HUDEP-2 (cell line): ENCODE measurements at regions not wholly inside any gene's neighbourhood (a gene's known extent, or its start where the extent isn't known, plus 50 kb on each side); places are given as distances from the start of the nearest gene placed in this dataset.
"Not testable (repeated sequence)": the region's sequence is repeated elsewhere in the genome, so short reads cannot be mapped to it uniquely, and the experiment has no call there.

Experiments
- DNase-seq, 76 experiments: peaks; one replicate each; lab custom pipeline; 2025; ENCODE audit not compliant: unreplicated experiment in 76 of 76; lab: John Stamatoyannopoulos, UW

DNA sequence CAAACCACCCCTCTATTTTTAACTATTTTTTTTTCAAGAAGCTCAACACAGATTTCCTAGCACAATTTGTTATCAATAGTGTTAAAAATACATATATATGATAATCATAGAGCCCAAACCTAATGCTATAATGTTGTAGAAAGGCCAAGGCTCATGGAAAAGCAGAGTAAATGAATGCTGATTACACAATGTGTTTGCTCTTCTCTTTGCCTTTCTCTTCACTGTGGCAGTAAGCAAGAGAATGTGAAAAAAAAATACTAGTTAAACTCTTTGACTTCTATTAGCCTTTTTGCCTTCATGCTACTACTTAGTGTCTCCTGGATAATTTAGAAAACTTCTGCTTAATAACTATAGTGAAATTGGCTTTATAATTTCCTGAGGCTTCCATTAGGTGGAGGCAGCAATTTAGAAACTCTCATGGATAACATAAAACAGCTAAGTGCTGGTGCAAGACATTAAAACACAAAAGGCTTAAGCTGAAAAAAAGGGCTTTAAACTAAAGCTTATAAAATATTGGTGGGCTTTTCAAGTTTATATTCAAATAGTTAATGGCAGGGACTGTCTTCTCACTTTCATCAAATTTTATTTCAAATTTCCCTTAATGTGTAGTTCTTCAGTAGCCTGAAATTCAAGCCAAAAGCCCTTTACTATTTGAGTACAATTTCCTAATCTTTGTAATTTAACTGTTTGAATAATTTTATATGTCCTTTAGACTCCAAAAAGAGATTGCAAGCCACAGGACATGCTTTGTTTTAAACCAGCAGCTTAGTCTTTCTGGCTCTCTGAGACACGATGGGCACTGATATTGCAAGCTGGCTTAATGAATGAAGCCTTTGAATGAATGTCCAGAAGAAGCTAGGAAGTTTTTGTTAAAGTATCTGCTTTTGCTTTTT, 2031.8 kb upstream of the CDH6 start:
- DNase-seq, result no peak

DNA sequence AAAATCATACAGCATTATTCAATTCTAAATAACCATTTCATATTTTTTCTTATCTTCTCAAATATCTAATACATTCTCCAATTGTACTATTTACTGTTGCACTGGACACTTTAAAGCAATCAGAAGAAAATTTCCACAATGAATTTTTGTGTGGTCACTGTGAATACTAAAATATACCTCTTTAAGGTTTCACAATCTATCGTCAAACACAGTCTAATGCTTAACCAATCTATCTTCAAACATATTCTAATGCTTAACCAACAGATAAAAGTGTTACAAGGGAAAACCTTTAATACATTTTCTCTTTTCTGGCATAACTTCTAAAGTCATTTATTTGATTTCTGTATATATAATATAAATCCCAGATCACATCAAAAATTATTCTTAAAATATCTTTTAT, 2035.5 kb upstream of the CDH6 start:
- DNase-seq, result no peak

DNA sequence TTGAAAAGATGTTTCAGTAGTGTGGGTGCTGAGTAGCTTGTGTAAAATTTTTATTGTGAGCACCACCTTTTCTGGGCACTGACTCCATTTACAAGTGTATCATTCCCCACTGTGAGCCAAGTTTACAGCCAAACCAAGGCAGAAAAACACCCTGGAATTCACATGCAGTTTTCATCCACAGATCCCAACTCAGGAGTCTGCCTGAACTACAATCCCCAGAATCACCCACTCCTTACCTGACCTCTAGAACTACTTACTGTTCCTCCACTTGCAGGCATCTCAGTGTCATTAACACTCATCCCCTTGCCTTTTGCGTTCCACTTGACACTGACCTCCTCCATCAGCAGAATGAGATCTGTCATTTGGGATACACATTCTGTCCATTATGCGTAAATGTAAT, 2042.6 kb upstream of the CDH6 start:
- DNase-seq, result no peak

DNA sequence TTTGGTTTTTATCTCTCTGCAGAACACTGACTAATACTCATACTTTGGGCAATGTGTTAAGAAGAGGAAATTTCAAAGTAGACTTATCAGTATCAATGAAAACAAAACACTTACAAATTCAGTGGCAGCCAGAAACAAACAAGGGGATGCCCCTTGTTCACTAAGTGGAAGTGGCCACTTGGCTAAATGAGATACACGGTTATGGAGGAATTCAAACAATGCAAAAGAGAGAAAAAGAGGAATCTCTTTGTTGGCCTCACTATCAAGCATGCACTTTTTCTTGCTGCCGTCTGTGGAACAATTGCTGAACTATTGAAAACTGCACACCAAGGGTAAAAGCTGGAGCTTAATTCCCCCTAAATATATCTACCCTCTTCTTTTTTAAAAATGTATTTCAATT, 2044.9 kb upstream of the CDH6 start:
- no peak for DNase-seq

DNA sequence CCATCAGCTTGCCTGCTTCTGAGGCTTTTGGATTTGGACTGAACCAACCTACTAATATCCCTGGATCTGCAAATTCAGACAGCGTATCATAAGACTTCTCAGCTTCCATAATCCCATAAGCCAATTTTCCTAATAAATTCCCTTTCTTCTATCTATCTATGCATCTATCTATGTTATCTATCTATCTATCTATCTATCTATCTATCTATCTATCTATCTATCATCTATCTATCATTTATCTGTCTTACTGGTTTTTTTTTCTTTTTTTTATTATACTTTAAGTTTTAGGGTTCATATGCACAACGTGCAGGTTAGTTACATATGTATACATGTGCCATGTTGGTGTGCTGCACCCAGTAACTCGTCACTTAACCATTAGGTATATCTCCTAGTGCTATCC, 2045.4 kb upstream of the CDH6 start:
- no peak for DNase-seq

DNA sequence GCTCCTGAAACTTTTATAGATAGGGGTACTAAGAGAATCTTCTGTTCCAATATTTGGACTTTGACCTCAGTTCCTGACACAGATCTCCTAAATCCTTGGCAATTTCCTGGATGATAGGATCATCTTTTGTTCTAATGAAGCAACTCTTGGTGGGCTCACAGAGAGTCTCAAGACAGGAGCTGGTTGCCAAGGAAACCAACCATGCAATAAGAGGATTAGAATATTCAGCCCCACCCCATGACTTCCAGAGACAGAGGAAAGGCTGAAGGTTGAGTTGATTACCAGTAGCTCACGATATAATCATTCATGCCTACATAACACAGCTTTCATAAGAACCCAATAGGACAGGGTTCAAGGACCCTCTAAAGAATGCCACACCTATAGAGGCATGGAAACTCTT, 2050.2 kb upstream of the CDH6 start:
- DNase-seq, result no peak

DNA sequence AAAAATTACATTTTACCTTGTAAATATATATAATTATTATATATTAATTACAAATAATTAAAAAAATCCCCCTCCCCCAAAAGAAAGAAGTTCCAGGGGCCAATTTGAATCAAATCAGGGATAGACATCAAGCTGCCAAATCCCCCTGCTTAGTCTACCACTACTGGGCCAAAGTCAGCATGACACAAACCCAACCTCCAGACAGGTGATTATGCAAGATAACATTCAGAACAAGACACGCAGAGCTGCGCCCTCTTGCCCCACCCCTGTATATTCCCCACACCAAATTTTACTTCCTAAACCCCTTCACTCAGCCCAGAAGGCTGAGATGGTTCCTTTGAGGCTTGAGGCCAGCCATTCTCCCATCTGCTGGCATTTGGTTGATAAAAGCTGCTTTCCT, 2059.1 kb upstream of the CDH6 start:
- peak in 1 of 76 experiments; percentile 8 for DNase-seq

DNA sequence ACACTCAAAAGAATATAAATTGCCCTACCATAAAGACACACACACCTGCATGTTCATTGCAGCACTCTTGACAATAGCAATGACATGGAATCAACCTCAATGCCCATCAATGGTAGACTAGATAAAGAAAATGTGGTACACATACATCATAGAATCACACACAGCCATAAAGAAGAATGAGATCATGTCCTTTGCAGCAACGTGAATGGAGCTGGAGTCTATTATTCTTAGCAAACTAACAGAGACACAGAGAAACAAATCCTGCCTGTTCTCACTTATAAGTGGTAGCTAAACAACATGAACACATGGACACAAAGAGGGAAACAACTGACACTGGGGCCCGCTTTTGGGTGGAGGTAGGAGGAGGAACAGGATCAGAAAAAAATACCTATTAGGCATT, 2062.2 kb upstream of the CDH6 start:
- no peak for DNase-seq

DNA sequence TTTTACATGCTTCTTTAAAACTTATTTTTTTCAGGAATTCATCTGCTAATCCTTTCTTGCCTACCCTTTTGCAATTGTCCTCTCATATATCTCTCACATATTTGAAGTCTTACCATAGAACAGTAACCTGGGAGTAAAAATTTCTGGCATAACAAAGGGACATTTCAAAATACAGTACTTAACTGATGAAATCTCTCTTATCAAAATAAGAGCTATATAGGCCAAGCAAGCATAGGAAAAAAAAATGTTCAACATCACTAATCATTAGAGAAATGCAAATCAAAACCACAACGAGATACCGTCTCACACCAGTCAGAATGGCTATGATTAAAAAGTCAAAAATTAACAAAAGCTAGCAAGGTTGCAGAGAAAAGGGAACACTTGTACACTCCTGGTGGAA, 2062.7 kb upstream of the CDH6 start:
- DNase-seq, result no peak

DNA sequence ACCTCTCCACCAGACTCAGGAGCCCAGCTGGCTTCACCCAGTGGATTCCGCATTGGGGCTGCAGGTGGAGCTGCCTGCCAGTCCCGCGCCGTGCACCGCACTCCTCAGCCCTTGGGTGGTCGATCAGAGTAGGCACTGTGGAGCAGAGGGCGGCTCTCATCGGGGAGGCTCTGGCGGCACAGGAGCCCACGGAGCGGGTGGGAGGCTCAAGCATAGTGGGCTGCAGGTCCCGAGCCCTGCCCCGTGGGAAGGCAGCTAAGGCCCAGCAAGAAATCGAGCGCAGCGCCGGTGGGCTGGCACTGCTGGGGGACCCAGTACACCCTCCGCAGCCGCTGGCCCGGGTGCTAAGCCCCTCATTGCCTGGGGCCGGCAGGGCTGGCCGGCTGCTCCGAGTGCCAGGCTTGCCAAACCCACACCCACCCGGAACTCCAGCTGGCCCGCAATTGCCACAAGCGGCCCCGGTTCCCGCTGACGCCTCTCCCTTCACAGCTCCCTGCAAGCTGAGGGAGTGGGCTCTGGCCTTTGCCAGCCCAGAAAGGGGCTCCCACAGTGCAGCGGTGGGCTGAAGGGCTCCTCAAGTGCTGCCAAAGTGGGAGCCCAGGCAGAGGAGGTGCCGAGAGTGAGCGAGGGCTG, 2065.8 kb upstream of the CDH6 start:
- DNase-seq, result not testable (repeated sequence)

DNA sequence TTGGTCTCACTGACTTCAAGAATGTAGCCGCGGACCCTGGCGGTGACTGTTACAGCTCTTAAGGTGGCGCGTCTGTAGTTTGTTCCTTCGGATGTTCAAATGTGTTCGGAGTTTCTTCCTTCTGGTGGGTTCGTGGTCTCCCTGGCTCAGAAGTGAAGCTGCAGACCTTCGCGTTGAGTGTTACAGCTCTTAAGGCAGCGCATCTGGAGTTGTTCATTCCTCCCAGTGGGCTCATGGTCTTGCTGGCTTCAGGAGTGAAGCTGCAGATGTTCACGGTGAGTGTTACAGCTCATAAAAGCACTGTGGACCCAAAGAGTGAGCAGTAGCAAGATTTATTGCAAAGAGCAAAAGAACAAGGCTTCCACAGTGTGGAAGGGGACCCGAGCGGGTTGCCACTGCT, 2067.0 kb upstream of the CDH6 start:
- not testable (repeated sequence) for DNase-seq

DNA sequence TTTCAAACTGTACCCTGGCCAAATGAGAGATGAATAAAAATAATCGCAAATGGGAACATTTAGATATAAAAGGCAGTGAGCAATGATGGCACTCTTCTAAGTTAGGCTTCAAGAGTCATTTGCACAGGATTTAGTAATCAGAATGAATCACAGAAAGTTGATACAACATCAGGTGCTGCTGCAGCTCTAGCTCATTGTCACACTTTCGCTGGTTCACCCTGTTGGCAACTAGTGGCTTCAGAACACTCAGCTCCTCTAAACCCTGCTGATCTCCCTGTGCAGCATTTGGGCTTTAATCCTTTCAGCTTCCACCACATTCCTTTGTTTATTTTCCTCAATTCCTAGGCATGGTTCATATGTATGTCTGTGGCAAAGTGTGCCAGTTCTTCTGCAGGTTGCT, 2071.2 kb upstream of the CDH6 start:
- DNase-seq, result no peak

DNA sequence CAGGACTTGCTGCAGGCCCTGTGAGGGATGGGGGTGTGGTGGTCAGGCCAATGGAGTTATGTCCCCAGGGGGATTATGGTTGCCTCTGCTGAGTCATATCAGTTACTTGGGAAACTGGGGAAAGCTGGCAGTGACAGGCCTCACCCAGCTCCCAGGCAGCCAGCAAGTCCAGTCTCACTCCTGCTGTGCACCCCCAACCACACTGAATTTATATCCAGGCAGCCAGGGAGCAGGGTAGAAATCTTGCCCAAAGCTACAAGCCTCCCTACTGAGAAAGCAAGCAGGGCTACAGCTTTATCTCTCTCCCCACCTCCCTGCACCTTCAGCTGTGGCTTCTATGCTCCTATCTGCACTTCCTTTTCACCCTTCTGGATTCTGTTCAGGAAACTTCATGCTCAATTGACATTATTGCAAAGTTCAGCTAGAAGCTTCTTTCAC, 2076.0 kb upstream of the CDH9 start:
- no peak for DNase-seq

DNA sequence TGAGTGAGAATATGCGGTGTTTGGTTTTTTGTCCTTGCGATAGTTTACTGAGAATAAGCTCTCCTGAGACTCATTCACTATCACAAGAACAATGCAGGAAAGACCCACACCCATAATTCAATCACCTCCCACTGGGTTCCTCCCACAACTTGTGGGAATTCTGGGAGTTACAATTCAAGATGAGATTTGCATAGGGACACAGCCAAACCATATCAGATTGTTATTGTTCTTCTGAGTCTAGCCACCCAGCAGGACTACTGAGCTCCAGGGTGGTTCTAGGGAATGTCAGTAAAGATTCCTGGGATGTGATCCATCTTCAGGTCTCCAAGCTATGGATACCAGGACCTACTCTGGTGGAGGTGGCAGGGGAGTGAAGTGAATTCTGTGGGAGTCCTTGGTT, 2075.1 kb upstream of the CDH9 start:
- no peak for DNase-seq

DNA sequence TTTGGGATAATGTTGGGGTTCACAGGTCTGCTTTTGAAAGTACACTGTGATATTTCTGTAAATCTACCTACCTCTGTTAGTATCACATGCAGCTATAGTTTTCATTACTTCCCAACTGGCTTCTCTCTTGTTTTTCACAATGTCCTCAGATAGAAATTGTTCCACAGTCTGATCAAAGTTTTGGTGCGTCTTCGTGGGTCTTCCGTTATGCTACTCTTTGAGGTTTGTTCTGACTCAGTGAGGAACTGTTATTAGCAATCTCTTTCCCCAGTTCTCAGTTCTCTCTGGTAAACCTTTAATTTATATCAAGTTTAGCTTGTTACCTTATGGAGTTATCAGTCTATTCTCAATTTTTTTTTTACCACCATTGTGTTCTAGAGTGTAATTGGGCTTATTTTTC, 2061.2 kb upstream of the CDH9 start:
- DNase-seq, result no peak

DNA sequence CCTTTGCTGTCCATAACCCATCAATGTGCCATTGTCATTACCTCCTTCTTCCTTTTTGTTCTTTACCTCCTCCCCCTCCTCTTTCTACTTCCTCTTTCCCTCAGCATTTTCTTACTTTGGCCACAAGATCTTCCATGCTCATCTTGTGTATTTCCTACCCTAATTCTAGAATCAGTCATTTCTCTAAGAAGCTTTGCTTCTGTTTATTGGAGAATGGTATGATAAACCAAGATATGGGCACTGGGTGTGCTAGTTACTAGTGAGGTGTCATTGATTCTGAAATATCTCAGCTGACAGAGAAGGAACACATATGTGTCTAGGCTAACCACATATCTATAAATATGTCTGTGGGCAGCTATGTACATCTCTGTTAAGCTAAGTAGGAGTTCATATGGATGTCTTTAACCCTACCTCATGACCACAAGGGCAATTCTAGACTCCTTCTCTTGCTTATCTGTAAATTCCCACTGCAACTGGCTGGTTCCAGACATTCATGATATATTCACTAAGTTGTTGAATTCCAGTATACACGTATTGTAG, 2051.3 kb upstream of the CDH9 start:
- peak in 1 of 76 experiments; percentile 5 for DNase-seq

DNA sequence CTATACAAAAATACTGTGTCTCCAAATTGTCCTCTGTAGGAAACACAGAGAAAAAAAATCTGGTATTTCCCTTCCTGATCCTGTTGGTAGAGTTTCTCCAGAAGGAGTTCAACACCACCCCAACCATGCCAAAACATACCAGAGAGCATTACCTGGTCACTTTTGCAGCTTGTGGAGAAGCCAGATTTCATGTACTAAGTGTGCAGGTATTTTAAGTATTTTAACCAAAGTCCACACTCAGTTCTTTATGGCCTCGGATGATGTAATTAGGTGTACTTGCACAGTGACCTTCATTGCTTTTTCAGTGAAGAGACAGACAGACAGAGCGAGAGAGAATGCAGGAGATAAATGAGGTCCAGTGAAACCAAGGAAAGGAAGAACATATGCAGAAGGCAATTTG, 2046.8 kb upstream of the CDH9 start:
- DNase-seq, result no peak

DNA sequence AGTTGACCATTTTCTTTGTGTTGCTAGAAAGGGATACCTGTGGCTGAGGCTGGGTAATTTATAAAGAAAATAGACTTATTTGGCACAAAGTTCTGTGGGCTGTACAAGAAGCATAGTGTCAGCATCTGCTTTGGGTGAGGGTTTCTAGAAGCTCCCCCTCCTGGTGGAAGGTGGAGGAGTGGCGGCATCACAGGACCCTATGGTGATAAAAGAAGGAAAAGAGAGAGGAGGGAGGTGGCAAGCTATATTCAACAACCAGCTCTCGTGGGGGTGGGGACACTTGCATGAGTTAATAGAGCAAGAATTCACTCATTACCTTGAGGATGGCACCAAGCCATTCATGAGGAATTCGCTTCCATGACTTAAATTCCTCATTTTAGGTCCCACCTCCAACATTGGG, 2041.4 kb upstream of the CDH9 start:
- no peak for DNase-seq

DNA sequence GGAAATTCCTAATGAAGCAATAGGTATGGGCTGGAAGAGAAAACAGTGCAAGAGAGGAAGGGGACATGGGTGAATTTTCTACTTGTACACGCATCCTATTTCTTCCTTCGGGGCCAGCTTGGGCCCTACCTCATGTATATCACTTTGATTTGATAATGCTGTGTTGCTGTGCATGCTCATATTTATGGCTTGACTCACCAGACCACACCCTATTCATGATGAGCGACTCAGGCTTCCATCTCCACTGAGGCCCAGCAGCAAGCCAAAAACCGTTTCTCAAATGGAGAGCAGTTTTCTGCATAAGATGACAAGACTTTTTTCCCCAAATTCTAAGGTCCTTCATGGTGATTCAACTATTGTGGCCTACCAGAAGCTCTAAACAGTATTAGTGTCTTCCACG, 2039.1 kb upstream of the CDH9 start:
- no peak for DNase-seq

DNA sequence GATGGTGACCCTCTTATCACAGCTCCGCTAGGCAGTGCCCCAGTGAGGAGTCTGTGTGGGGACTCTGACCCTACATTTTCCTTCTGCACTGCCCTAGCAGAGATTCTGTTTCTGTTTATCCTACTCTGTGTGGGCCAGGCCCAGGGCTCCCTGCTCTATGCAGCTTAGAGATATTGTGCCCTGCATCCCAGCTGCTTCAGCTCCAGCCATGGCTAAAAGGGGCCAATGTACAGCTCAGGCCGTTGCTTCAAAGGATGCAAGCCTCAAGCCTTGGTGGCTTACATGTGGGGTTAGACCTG, 2030.7 kb upstream of the CDH9 start:
- DNase-seq, result no peak

DNA sequence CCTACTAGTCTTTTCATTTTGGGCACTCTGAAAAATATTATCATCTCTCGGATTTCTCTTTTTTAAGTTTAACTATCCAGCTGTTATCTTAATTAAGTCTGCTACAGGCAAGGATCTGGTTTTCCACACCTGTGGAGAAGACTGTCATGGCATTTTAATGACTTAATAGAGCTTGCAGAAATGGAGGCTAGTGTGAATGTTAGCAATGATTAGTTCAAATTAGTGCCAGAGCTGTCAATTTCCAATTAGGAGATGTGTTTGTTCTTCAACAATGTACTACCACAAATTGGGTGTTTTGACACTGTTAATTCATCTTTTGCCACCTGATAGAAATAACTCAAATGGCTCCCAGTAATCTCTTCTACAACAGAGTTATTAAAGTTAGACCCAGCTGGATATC, 2023.0 kb upstream of the CDH9 start:
- no peak for DNase-seq

DNA sequence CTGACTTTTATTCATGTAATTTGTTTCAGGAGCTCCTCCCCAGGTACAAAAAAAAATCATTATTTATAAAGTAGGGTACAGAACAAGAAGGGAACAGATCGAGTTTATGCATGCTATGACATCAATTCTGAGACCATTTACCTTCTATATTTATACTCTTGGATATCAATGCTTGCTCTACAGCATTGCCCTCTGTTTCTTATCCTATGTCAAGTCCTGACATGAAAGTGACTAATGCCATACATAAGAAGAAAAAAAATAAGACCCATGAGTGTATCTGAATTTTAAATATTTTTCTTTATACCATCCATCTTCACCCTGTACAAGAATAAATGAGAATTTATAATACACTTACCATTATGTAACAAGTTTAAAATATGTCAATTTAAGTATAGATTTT, 2016.3 kb upstream of the CDH9 start:
- no peak for DNase-seq
